ENCODE measurements at regions not wholly inside any gene's neighbourhood (a gene's known extent, or its start where the extent isn't known, plus 50 kb on each side); places are given as distances from the start of the nearest gene placed in this dataset.

- no peak for DNase-seq
Measured at GRCh38 chr11:134562941-134563471, 151.0 kb upstream of the B3GAT1 start.

- no peak for DNase-seq
Measured at GRCh38 chr11:134562196-134562595, 150.2 kb upstream of the B3GAT1 start.

DNA sequence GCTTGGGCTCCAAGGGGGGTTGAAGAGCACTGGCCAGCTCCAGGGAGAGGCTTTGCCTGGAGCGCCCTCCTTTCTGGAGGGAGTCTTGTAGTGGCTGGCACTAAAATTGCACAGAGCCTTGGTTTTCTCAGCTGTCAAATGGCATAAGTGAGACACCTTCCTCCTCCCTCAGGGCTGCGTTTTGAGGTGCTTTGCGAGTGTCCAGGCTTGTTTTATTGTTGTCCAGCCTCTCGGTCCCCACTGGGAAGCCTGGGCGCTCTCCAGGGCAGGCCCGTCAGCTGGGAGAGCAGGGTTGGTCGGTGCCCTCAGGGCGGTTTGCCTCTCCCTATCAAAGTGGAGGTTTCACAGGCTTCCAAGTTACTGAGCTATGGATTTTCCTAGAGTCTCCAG, 149.3 kb upstream of the B3GAT1 start:
- DNase-seq, result no peak

DNA sequence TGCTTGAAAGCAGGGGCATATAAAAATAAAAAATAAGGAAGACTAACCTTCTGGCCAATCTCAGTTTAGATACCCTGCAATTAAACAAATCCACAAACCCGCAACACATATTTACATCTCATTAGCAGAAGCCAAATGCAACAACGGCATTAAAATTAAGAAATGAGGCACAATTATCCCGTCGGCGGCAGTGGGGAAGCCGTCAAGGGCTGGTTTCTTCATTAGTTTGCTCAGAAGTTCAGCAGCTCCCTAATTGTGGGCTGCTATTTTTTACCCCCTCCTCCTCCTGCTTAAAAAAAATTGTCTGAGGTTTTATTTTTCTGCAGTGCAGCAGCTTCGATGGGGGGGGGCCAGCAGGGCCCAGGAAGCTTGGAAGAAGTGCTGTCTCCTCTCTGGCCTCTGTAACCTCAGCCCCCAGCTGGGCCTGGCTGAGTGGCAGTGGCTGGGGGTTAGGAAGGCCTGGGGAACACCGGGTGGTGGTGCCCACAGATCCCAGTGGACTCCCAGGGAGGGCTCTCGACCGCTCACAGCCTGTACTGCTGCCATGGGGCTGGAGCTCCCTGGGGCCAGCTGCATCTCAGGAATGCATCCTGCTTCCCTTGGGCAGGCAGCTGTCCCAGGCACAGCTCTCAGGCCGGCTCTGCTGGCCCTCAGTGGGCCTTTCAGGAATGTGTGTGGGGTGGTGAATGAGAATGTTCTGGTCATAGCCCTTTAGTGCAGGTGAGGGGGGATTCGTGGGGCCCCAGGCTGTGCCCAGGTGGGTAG, 148.7 kb upstream of the B3GAT1 start:
- no peak for DNase-seq

DNA sequence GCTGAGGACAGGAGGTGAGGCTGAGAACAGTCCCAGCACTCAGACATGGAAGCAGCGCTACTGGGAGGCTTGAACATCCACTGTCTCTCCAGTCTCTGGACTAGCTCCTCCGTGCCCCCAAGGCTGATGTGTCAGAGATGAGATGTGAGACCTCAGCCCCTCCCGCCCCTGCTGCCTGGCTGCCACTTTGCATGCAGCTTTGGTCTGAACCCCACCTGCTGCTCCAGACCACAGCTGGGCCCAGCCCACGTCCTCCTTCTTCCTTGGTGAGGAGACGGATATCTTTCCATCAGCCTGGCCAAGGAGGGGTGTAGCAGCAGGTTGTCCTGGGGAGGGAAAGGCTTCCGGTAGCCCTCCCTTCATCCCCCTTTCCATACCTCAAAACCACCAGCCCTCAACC, 148.0 kb upstream of the B3GAT1 start:
- DNase-seq, result no peak

GRCh38 chr11:134559602-134559962, 147.5 kb upstream of the B3GAT1 start:
- no peak for DNase-seq

- DNase-seq, result no peak
Measured at GRCh38 chr11:134558916-134559601, 147.0 kb upstream of the B3GAT1 start.

DNA sequence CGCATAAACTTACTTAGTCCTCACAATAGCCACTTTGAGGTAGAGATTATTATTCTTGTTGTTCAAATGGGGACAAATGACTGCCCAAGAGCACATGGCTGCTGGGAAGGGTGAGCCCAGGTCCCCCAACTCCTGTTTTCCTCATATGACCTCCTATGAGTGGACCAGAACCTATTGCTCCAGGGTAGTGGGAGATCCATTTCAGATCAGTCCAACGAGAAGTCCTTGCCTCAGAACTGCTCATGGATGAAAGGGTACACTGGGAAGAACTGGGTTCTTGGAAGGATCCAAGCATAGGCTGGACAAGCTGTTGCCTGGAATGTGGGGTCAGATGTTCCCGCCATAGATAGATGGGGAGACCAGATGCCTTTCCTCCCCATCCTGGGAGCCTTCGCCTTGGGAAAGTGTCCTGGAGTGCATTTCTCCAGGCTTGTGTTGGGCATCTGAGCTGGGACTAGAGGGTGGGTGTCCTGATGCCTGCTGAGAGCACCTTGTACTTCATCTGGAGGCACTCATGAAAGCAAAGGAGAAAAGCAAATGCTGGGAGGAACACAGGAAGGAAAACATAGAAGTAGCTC, 146.3 kb upstream of the B3GAT1 start:
- no peak for DNase-seq

- no peak for DNase-seq
Measured at GRCh38 chr11:134557571-134558257, 145.7 kb upstream of the B3GAT1 start.

DNA sequence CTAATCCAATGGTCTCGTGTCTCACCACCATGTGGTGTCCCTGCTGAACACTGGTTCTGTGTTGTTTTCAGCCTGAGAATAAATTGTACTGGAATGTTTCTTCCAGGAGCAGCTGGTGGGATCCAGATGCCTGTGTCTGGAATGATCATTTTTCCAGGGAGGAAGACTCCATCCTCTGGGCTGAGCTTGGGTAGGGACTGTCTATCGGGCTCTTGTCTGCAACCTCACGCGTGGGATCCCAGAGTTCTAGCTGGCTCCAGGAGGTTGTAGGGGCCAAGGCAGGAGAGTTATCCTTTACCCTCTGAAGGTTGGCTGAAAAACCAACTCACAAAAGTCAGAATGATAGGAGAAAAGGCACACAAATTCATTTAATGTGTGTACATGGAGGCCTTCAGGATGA, 144.1 kb upstream of the B3GAT1 start:
- no peak for DNase-seq

DNA sequence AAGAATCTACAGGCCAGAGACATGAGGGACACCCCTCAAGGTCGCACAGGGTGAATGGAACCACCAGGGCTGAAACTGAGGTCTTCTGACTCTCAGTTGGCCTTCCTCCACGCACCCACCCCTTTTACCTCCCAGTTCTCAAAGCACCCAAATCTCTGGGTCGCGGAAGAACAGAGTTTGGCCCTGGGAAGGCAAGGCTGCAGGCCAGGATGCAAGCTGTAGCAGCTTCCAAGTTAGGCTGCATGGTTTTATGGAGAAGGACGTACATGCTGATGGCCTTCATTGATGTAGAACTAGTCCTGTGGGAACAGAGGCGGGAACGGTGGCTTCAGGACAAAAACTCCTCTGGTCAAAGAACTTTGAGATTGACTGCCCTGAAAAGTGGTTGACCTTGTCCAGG, 143.5 kb upstream of the B3GAT1 start:
- no peak for DNase-seq

DNA sequence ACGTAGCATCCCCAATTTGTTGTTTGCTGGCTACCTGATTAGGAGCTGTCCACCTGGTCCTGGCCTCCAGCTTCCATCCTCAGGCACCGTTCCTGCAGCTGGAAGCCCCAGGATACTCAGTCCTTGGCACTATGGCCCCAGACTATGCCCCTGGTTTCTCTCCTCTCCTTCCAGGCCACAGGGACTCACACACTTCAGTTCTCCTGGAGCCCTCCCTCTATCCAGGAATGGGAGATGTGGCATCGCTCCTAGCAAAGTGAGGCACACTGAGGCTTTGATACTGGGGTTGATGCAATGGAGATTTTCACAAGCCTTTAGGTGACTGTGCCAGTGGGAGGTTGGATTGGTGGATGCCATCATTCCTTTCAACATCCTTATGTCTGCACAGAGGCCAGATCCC, 142.8 kb upstream of the B3GAT1 start:
- no peak for DNase-seq

GRCh38 chr11:134554106-134554505, 142.1 kb upstream of the B3GAT1 start:
- no peak for DNase-seq

- no peak for DNase-seq
Measured at GRCh38 chr11:134552749-134553148, 140.7 kb upstream of the B3GAT1 start.

DNA sequence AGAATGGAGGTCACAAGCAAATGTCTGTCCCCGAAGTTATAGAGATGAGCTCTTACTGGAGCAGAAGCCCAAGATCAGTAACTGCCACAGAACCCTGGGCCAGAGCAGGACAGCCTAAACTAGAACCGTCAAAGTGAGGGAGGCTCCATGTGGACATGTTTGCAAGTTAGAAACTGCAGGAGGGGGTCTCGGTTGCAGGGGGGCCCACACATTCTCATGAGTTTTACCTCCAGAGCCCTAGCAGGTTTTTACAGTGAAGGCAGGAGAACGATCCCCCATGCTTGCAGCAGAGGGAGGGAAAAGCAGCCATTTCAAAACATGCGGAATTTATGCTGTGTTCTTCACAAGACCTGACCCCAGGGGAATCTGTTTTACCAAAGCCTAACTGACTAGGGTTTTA, 133.5 kb upstream of the B3GAT1 start:
- no peak for DNase-seq

GRCh38 chr11:134544095-134544815, 132.2 kb upstream of the B3GAT1 start:
- DNase-seq, result no peak

GRCh38 chr11:134543645-134544044, 131.6 kb upstream of the B3GAT1 start:
- no peak for DNase-seq

DNA sequence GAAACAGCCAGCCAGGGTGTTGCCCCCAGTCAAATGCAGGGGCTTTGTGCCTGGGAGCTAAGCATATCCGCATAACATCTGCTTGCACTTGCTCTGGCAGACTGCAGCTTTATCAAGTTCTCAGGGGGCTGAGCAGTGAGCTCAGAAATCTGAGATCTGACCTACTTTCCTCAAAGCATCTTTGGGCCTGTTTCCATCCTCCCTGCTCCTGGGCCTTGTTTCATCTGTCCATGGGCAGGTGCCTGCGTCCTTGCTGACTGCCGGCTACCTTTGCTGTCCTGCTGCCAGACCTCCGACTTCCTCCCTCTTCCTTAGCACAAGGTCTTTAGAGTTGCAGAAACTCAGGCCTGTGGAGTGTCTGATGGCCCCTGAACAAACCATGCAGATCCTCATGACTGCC, 131.2 kb upstream of the B3GAT1 start:
- no peak for DNase-seq

- DNase-seq, result no peak
Measured at GRCh38 chr11:134542401-134543165, 130.5 kb upstream of the B3GAT1 start.

GRCh38 chr11:134541951-134542350, 129.9 kb upstream of the B3GAT1 start:
- DNase-seq, result no peak

- no peak for DNase-seq
Measured at GRCh38 chr11:134541355-134541754, 129.3 kb upstream of the B3GAT1 start.

- no peak for DNase-seq
Measured at GRCh38 chr11:134539285-134539684, 127.2 kb upstream of the B3GAT1 start.

All from midbrain (tissue), 1 donor.